ENCODE measurements at regions not wholly inside any gene's neighbourhood (a gene's known extent, or its start where the extent isn't known, plus 50 kb on each side); places are given as distances from the start of the nearest gene placed in this dataset.

- intact Hi-C loops (cut with DNase I; ENCODE audit: low total_unique reads), result no loop called here
- Histone ChIP-seq H3K4me1 (no peaks in the 10 kb centered on the region), H3K36me3 (no peaks in the 10 kb centered on the region), H3K27ac (no peak overlapping the region), H3K27me3 (no peaks in the 10 kb centered on the region), H3K4me3 (no peak overlapping the region), H3K9me3 (no peaks in the 10 kb centered on the region)
- no peak for DNase-seq
- WGBS, 5 donors, result 73 to 86% (median 84%) methylated on average over 4 of the region's 4 CpGs
- TF ChIP-seq POLR2A (IDR thresholded peaks at IDR 0.05) (no peak), POLR2AphosphoS5 (IDR thresholded peaks at IDR 0.05) (no peak), EP300 (IDR thresholded peaks at IDR 0.05) (no peak), CTCF (IDR thresholded peaks at IDR 0.05) (no peak)
Measured at GRCh38 chr6:4717124-4717523, 59.1 kb upstream of the CDYL start.

GRCh38 chr6:4714961-4715501, 61.2 kb upstream of the CDYL start:
- TF ChIP-seq CTCF (IDR thresholded peaks at IDR 0.05) (no peak), POLR2A (IDR thresholded peaks at IDR 0.05) (no peak), POLR2AphosphoS5 (IDR thresholded peaks at IDR 0.05) (no peak), EP300 (IDR thresholded peaks at IDR 0.05) (no peak)
- H3K36me3 ChIP-seq, result no peaks in the 10 kb centered on the region
- whole genome bisulfite sequencing, 5 donors, result 81 to 88% (median 87%) methylated on average over 8 of the region's 8 CpGs
- H3K9me3 ChIP-seq, result no peaks in the 10 kb centered on the region
- H3K27ac ChIP-seq, result no peak overlapping the region
- H3K27me3 ChIP-seq, result no peaks in the 10 kb centered on the region
- DNase-seq, result no peak
- H3K4me3 ChIP-seq, result no peak overlapping the region
- no peaks in the 10 kb centered on the region for H3K4me1 ChIP-seq
- intact Hi-C loops (cut with DNase I; ENCODE audit: low total_unique reads), result no loop called here

- Histone ChIP-seq H3K4me3 (no peak overlapping the region), H3K27me3 (no peaks in the 10 kb centered on the region), H3K27ac (no peak overlapping the region), H3K4me1 (no peaks in the 10 kb centered on the region), H3K36me3 (no peaks in the 10 kb centered on the region), H3K9me3 (peaks cover 0 to 9% (median 0%) of the 10 kb centered on the region in 4 donors)
- DNase-seq, result no peak
- intact Hi-C loops (cut with DNase I; ENCODE audit: low total_unique reads), result no loop called here
- TF ChIP-seq EP300 (IDR thresholded peaks at IDR 0.05) (no peak), POLR2AphosphoS5 (IDR thresholded peaks at IDR 0.05) (no peak), POLR2A (IDR thresholded peaks at IDR 0.05) (no peak), CTCF (IDR thresholded peaks at IDR 0.05) (no peak)
- WGBS, 5 donors, result 90 to 100% (median 93%) methylated on average over 6 to 9 of the region's 9 CpGs
Measured at GRCh38 chr6:4712291-4712690, 63.9 kb upstream of the CDYL start.

- no peak overlapping the region for H3K4me3 ChIP-seq
- H3K27ac ChIP-seq, result no peak overlapping the region
- no peaks in the 10 kb centered on the region for H3K36me3 ChIP-seq
- H3K4me1 ChIP-seq, result no peaks in the 10 kb centered on the region
- DNase-seq, result no peak
- H3K9me3 ChIP-seq, result peaks cover 0 to 18% (median 0%) of the 10 kb centered on the region in 4 donors
- no peaks in the 10 kb centered on the region for H3K27me3 ChIP-seq
- TF ChIP-seq EP300 (IDR thresholded peaks at IDR 0.05) (no peak), POLR2A (IDR thresholded peaks at IDR 0.05) (no peak), POLR2AphosphoS5 (IDR thresholded peaks at IDR 0.05) (no peak), CTCF (IDR thresholded peaks at IDR 0.05) (no peak)
- WGBS, 5 donors, result 92 to 98% (median 97%) methylated on average over 3 of the region's 3 CpGs
- intact Hi-C loops (cut with DNase I; ENCODE audit: low total_unique reads), result no loop called here
Measured at GRCh38 chr6:4707011-4707410, 69.2 kb upstream of the CDYL start.

Data from stomach (tissue), 8 donors.